ENCODE measurements at regions not wholly inside any gene's neighbourhood (a gene's known extent, or its start where the extent isn't known, plus 50 kb on each side); places are given as distances from the start of the nearest gene placed in this dataset.

GRCh38 chr14:32004300-32004699 lies 72.8 kb upstream of the ARHGAP5 start:
- TF ChIP-seq CTCF (conservative IDR thresholded peaks at IDR 0.05 in 1 of 2, IDR thresholded peaks at IDR 0.05 in 1 of 2; ENCODE audit: low read depth in 1 of 2, low read length in 2 of 2), result no peak
- no peak for TF ChIP-seq EZH2 (IDR thresholded peaks at IDR 0.05; ENCODE audit: low read length, missing control alignments)

All from fibroblast of lung (primary cell).